ENCODE measurements at regions not wholly inside any gene's neighbourhood (a gene's known extent, or its start where the extent isn't known, plus 50 kb on each side); places are given as distances from the start of the nearest gene placed in this dataset.

DNA sequence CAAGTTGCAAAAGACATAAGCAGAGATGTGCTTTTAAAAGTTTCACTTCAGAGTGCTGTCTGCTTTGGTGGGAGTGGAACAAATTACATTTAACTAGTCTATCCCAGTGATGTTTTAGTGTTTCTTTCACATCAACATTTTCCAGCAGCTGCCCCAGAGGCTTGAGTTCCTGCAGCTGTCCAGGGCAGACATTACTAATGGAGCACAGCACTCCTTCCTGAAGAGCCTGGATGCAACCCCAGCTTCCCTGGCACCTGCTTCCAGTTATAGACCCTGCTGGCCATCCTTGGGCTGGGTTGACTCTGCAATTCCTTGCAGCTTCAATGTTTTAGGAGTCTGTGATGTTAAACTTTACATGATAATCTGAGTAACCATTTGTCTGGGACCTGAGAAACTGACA is 61.4 kb upstream of the PIRT start:
- no peak overlapping the region for H3K4me3 ChIP-seq (replicated peaks; ENCODE audit: low read depth, low read length)
- DNase-seq (ENCODE audit: extremely low read depth, low read depth) = no peak
- TF ChIP-seq, protein P1, sequence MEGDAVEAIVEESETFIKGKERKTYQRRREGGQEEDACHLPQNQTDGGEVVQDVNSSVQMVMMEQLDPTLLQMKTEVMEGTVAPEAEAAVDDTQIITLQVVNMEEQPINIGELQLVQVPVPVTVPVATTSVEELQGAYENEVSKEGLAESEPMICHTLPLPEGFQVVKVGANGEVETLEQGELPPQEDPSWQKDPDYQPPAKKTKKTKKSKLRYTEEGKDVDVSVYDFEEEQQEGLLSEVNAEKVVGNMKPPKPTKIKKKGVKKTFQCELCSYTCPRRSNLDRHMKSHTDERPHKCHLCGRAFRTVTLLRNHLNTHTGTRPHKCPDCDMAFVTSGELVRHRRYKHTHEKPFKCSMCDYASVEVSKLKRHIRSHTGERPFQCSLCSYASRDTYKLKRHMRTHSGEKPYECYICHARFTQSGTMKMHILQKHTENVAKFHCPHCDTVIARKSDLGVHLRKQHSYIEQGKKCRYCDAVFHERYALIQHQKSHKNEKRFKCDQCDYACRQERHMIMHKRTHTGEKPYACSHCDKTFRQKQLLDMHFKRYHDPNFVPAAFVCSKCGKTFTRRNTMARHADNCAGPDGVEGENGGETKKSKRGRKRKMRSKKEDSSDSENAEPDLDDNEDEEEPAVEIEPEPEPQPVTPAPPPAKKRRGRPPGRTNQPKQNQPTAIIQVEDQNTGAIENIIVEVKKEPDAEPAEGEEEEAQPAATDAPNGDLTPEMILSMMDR (IDR thresholded peaks at IDR 0.05; ENCODE audit: low read depth, low read length, missing control alignments) = no peak

- TF ChIP-seq, protein P1 (IDR thresholded peaks at IDR 0.05; ENCODE audit: low read depth, low read length, missing control alignments) = no peak
- no peak overlapping the region for H3K4me3 ChIP-seq (replicated peaks; ENCODE audit: low read depth, low read length)
- no peak for DNase-seq (ENCODE audit: extremely low read depth, low read depth)
Observed at GRCh38 chr17:10894220-10894619, 56.3 kb upstream of the PIRT start.

- DNase-seq (ENCODE audit: extremely low read depth, low read depth) = no peak
- no peak overlapping the region for H3K4me3 ChIP-seq (replicated peaks; ENCODE audit: low read depth, low read length)
- TF ChIP-seq, protein P1 (IDR thresholded peaks at IDR 0.05; ENCODE audit: low read depth, low read length, missing control alignments) = no peak
Observed at GRCh38 chr17:10888858-10889257, 51.0 kb upstream of the PIRT start.
